ENCODE measurements at regions not wholly inside any gene's neighbourhood (a gene's known extent, or its start where the extent isn't known, plus 50 kb on each side); places are given as distances from the start of the nearest gene placed in this dataset.
A peak's percentile ranks its signal among the peaks of the same experiment; 100 is the strongest.

DNA sequence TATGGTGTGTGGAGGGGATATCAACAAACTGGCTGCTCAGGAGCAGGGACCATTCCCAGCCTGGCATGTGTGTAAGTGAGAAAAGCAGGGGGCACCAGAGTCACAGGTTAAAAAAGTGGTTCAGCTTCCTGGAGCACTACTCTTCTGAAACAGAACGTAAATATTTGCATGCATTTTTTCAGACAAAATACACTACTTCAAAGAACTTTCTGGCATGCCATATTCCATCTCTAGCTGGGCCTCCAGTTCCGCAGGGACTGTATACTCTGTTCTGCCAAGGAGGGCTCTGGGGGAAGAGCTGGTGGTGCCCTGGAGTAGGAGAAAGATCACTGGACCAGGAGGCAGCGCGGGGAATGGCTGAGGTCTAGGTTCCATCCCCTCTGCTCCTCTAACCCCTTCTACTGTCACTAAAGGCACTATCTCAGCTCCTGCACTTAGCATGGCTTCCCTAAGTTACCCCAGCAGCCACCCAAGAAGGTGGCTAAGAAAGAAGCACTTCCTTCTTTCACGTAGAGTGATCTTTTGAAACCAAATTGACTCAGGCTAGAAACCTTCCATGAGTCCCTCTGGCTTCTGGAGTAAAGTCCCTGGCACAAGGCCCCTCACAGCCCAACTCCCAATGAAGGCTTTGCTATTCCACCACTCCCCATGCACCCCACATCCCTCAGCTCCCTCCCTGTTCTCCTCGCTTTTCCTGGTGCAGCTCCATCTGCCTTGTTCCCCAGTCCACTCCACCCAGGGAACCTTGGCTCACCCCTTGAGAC lies 57.6 kb upstream of the CABLES1 start:
- H3K4me3 ChIP-seq (ENCODE audit: low read depth, low read length): no peak overlapping the region
- no peak for DNase-seq (ENCODE audit: low read depth)

DNA sequence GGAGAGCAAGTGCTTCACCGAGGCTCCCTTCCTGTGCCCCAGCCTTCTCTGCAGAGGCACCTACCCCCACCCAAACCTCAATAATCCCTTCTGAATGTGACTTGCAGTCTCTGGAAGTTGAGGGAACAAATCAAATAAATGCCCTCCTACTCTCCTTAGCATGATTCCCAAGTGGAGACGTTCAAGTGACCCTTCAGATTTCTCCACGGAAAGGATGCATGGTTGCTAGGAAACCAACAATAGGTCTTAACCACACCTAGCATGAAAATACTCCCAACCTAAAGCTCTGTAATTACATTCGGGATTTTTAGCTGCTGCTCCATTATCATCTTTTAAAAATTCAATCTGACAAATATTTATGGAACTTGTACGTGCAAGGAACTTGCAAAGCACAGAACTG lies 50.2 kb upstream of the CABLES1 start:
- H3K4me3 ChIP-seq (ENCODE audit: low read depth, low read length): no peak overlapping the region
- DNase-seq (ENCODE audit: low read depth): no peak
- TF ChIP-seq, protein P1, sequence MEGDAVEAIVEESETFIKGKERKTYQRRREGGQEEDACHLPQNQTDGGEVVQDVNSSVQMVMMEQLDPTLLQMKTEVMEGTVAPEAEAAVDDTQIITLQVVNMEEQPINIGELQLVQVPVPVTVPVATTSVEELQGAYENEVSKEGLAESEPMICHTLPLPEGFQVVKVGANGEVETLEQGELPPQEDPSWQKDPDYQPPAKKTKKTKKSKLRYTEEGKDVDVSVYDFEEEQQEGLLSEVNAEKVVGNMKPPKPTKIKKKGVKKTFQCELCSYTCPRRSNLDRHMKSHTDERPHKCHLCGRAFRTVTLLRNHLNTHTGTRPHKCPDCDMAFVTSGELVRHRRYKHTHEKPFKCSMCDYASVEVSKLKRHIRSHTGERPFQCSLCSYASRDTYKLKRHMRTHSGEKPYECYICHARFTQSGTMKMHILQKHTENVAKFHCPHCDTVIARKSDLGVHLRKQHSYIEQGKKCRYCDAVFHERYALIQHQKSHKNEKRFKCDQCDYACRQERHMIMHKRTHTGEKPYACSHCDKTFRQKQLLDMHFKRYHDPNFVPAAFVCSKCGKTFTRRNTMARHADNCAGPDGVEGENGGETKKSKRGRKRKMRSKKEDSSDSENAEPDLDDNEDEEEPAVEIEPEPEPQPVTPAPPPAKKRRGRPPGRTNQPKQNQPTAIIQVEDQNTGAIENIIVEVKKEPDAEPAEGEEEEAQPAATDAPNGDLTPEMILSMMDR (IDR thresholded peaks at IDR 0.05; ENCODE audit: control insufficient read depth, extremely low read depth, insufficient read depth): no peak

More for the DNA sequence above, 57.6 kb upstream of the CABLES1 start:
- TF ChIP-seq, protein P1 (IDR thresholded peaks at IDR 0.05; ENCODE audit: control insufficient read depth, extremely low read depth, insufficient read depth): peak; percentile 38
